Hepatocyte (in vitro differentiated cells): ENCODE measurements at regions not wholly inside any gene's neighbourhood (a gene's known extent, or its start where the extent isn't known, plus 50 kb on each side); places are given as distances from the start of the nearest gene placed in this dataset.

ENCODE experiments used
- DNase-seq: peaks from one replicate; pipeline ENCODE4 v3.0.0-alpha.2; 2016; ENCODE audit warnings: low spot score
- H2AFZ ChIP-seq: fragments of 200-600 bp; sonication (generic); 2 replicates; pipeline ENCODE4 v1.6.0; 2016; ENCODE audit warnings: antibody characterized with exemption, mild to moderate bottlenecking
- H3K27ac ChIP-seq: fragments of 200-600 bp; sonication (generic); 2 replicates; pipeline ENCODE4 v1.5.1; 2016; ENCODE audit warnings: mild to moderate bottlenecking
- H3K27me3 ChIP-seq: fragments of 200-600 bp; sonication (generic); 2 replicates; pipeline ENCODE4 v1.6.1; 2016
- H3K36me3 ChIP-seq: fragments of 200-600 bp; sonication (generic); replicated peaks from 2 replicates; pipeline ENCODE4 v1.5.1; 2016; ENCODE audit warnings: low read depth; ENCODE audit not compliant: insufficient read depth
- H3K4me1 ChIP-seq: fragments of 200-600 bp; sonication (generic); 2 replicates; pipeline ENCODE4 v1.5.1; 2016; ENCODE audit warnings: mild to moderate bottlenecking, moderate library complexity; ENCODE audit not compliant: insufficient read depth
- H3K4me2 ChIP-seq: fragments of 200-600 bp; sonication (generic); 2 replicates; pipeline ENCODE4 v1.6.0; 2016
- H3K4me3 ChIP-seq: fragments of 200-600 bp; sonication (generic); 2 replicates; pipeline ENCODE4 v1.5.1; 2016; ENCODE audit warnings: mild to moderate bottlenecking
- H3K79me2 ChIP-seq: fragments of 200-600 bp; sonication (generic); 2 replicates; pipeline ENCODE4 v1.6.0; 2017; ENCODE audit warnings: mild to moderate bottlenecking
- H3K9me2 ChIP-seq: fragments of 200-600 bp; sonication (generic); replicated peaks from 2 replicates; pipeline ENCODE4 v1.6.0; 2017; ENCODE audit warnings: mild to moderate bottlenecking; ENCODE audit not compliant: insufficient read depth
- H3K9me3 ChIP-seq: fragments of 200-600 bp; sonication (generic); 2 replicates; pipeline ENCODE4 v1.5.1; 2016; ENCODE audit warnings: low read depth, mild to moderate bottlenecking
- H4K20me1 ChIP-seq: fragments of 200-600 bp; sonication (generic); 2 replicates; pipeline ENCODE4 v1.6.0; 2016; ENCODE audit warnings: mild to moderate bottlenecking; ENCODE audit not compliant: insufficient read depth, poor library complexity, severe bottlenecking
- CTCF ChIP-seq: fragments of 200-600 bp; sonication (generic); IDR thresholded peaks from 2 replicates; pipeline ENCODE4 v1.5.1; 2016; ENCODE audit warnings: antibody characterized with exemption, mild to moderate bottlenecking; ENCODE audit not compliant: poor library complexity
- EZH2 ChIP-seq: fragments of 200-600 bp; sonication (generic); IDR thresholded peaks from 2 replicates; pipeline ENCODE4 v1.6.1; 2016; ENCODE audit warnings: antibody characterized with exemption, mild to moderate bottlenecking, borderline replicate concordance
- EZH2phosphoT487 ChIP-seq: fragments of 200-600 bp; sonication (generic); IDR thresholded peaks from one replicate; pipeline ENCODE4 v1.6.1; 2018; ENCODE audit warnings: antibody characterized with exemption, mild to moderate bottlenecking, low read depth, moderate library complexity; ENCODE audit not compliant: unreplicated experiment, severe bottlenecking
- WGBS: methylation state at CpG from one replicate; pipeline ENCODE4 v1.1.6; 2016; ENCODE audit warnings: low lambda C conversion rate; ENCODE audit errors: missing lambda C conversion rate; 5-methylcytosine and 5-hydroxymethylcytosine counted together

GRCh38 chrX:10787264-10787663 lies 166.9 kb upstream of the MID1 start:
- no peak overlapping the region for H3K4me3 ChIP-seq

DNA sequence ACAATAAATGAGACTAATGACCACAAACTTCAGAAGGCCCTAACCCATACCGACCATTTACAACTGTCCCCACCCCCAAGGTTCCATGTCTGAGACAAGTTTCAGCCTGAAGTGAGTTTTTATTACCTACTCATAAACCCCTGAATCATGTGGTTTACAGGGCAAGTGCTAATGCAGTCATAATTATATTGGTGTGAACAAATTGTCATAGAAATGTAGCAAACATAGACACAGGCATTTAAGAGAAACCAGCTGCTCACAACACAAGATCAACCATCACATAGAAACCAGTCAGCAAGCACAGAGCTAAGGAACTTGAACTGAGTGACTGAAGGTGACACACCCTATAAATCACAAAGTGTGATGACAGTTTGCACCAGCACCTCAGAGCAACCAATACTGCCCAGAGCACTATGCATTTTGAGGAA lies 173.8 kb upstream of the MID1 start:
- Histone ChIP-seq H3K4me3 (no peak overlapping the region), H3K4me2 (no peak overlapping the region), H3K27me3 (no peaks in the 10 kb centered on the region), H3K79me2 (no peaks in the 10 kb centered on the region), H3K4me1 (peaks cover 10% of the 10 kb centered on the region), H3K27ac (peak overlapping the region; percentile 81), H3K9me2 (no peaks in the 10 kb centered on the region), H3K36me3 (no peaks in the 10 kb centered on the region), H4K20me1 (no peaks in the 10 kb centered on the region), H2AFZ (no peak overlapping the region), H3K9me3 (no peaks in the 10 kb centered on the region)
- 43% methylated on average over 1 of the region's 1 CpG for WGBS
- TF ChIP-seq EZH2 (no peak), CTCF (no peak), EZH2phosphoT487 (no peak)
- peak; percentile 32 for DNase-seq

More at GRCh38 chrX:10787264-10787663, 166.9 kb upstream of the MID1 start:
- Histone ChIP-seq H2AFZ (no peak overlapping the region), H4K20me1 (no peaks in the 10 kb centered on the region), H3K9me3 (no peaks in the 10 kb centered on the region), H3K79me2 (no peaks in the 10 kb centered on the region), H3K9me2 (no peaks in the 10 kb centered on the region), H3K27me3 (no peaks in the 10 kb centered on the region), H3K4me2 (no peak overlapping the region), H3K36me3 (no peaks in the 10 kb centered on the region), H3K4me1 (no peaks in the 10 kb centered on the region), H3K27ac (no peak overlapping the region)
- 78% methylated on average over 4 of the region's 4 CpGs for WGBS
- no peak for DNase-seq
- TF ChIP-seq EZH2phosphoT487 (no peak), EZH2 (no peak), CTCF (no peak)

DNA sequence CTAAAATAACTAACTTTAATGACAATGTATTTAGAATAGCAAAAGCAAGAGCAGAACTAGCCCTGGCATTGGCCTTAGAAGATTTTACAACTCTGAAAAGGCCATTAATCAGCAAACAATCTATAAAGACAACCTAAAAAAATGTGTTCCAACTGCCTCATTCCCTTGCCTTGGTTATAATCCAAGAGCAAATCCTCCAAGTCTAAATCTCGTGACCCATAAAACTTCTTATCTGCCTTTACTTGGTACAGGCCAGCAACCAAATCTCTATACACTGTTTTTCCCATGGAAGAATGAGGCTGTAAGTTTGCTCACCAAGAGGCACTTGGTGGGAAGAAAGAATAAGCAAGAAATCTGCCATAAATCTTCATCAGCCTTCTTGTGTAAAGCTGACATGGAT lies 175.3 kb upstream of the MID1 start:
- H3K27ac ChIP-seq: peak overlapping the region; percentile 71
- TF ChIP-seq EZH2: no peak
- no peak for TF ChIP-seq EZH2phosphoT487
- no peak for TF ChIP-seq CTCF
- H3K79me2 ChIP-seq: no peaks in the 10 kb centered on the region
- H3K27me3 ChIP-seq: no peaks in the 10 kb centered on the region
- H3K4me3 ChIP-seq: no peak overlapping the region
- H4K20me1 ChIP-seq: no peaks in the 10 kb centered on the region
- WGBS: 45% methylated on average over 1 of the region's 1 CpG
- DNase-seq: peak; percentile 24
- peaks cover 10% of the 10 kb centered on the region for H3K4me1 ChIP-seq
- H3K9me3 ChIP-seq: no peaks in the 10 kb centered on the region
- H3K9me2 ChIP-seq: no peaks in the 10 kb centered on the region
- no peak overlapping the region for H2AFZ ChIP-seq
- peak overlapping the region; percentile 22 for H3K4me2 ChIP-seq
- no peaks in the 10 kb centered on the region for H3K36me3 ChIP-seq

GRCh38 chrX:10797466-10797865 lies 177.1 kb upstream of the MID1 start:
- Histone ChIP-seq H2AFZ (no peak overlapping the region), H3K79me2 (no peaks in the 10 kb centered on the region), H4K20me1 (no peaks in the 10 kb centered on the region), H3K27ac (peak overlapping the region; percentile 71), H3K4me2 (no peak overlapping the region), H3K9me2 (no peaks in the 10 kb centered on the region), H3K4me3 (no peak overlapping the region), H3K9me3 (no peaks in the 10 kb centered on the region), H3K4me1 (peaks cover 10% of the 10 kb centered on the region), H3K27me3 (no peaks in the 10 kb centered on the region), H3K36me3 (no peaks in the 10 kb centered on the region)
- WGBS: 72% methylated on average over 4 of the region's 4 CpGs
- peak; percentile 7 for DNase-seq
- TF ChIP-seq EZH2phosphoT487: no peak
- no peak for TF ChIP-seq EZH2
- no peak for TF ChIP-seq CTCF
